HepG2 (cell line): ENCODE measurements at regions not wholly inside any gene's neighbourhood (a gene's known extent, or its start where the extent isn't known, plus 50 kb on each side); places are given as distances from the start of the nearest gene placed in this dataset.

Source experiments
- ATAC-seq: fragments of 200-7000 bp; cut with Tn5 transposase; 3 replicates; pipeline ENCODE4 v1.9.1; 2020; ENCODE audit warnings: mild to moderate bottlenecking, moderate library complexity
- BruUV-seq: library from RNA; stranded (reverse); fragments of 400-500 nt; replicated peaks from 2 replicates; lab custom pipeline; 2021; lab: Mats Ljungman, UMichigan
- CTCF ChIA-PET: fragments of 300-600 bp; formaldehyde crosslinking; extraction: SDS; loops from one replicate; lab custom pipeline; 2021; ENCODE audit warnings: low total read pairs, inconsistent platforms, low intra/inter-chr PET ratio; lab: Yijun Ruan, JAX
- POLR2A ChIA-PET: fragments of 350-600 bp; sonication (Branson Sonifier 250); formaldehyde crosslinking; loops from one replicate; lab custom pipeline; 2020; ENCODE audit warnings: antibody characterized with exemption, inconsistent platforms; lab: Yijun Ruan, JAX
- DNase-seq: peaks from one replicate; pipeline ENCODE4 v3.0.0-alpha.2; 2015; ENCODE audit warnings: low spot score
- FAIRE-seq: peaks from 3 replicates; lab custom pipeline; 2011; peaks lifted over from hg19 to GRCh38; lab: Jason Lieb, UNC
- H2AFZ ChIP-seq: one replicate; pipeline ENCODE4 v1.6.1; 2011; ENCODE audit warnings: low read length, inconsistent platforms
- H3K27ac ChIP-seq: fragments of 300-600 bp; 3 replicates; pipeline ENCODE4 v1.8.0; 2011; ENCODE audit warnings: mixed run types, mild to moderate bottlenecking, mixed read lengths, low read length, inconsistent platforms; ENCODE audit not compliant: insufficient read depth; ENCODE audit errors: extremely low read length
- H3K27me3 ChIP-seq, 2 experiments: fragments of 200-600 bp in 1 of 2; 2 replicates in 1 of 2; 3 replicates in 1 of 2; pipeline versions ENCODE4 v1.6.0 to v1.8.0; 2011; ENCODE audit warnings: low read length in 2 of 2, mild to moderate bottlenecking in 2 of 2, moderate library complexity in 2 of 2, inconsistent platforms in 1 of 2; ENCODE audit not compliant: insufficient read depth in 2 of 2, control insufficient read depth in 1 of 2
- H3K36me3 ChIP-seq, 2 experiments: fragments of 200-600 bp in 1 of 2; replicated peaks in 1 of 2; 2 replicates in 1 of 2; 3 replicates in 1 of 2; pipeline versions ENCODE4 v1.5.1 to v1.8.0; 2011; ENCODE audit warnings: low read length in 2 of 2, inconsistent platforms in 1 of 2; ENCODE audit not compliant: insufficient read depth in 2 of 2, control insufficient read depth in 1 of 2
- H3K4me1 ChIP-seq: 2 replicates; pipeline ENCODE4 v1.5.1; 2012; ENCODE audit warnings: low read length, inconsistent platforms; ENCODE audit not compliant: insufficient read depth
- H3K4me2 ChIP-seq: 2 replicates; pipeline ENCODE4 v1.6.0; 2011; ENCODE audit warnings: low read depth, low read length, inconsistent platforms
- H3K4me3 ChIP-seq, 3 experiments: fragments of 200-600 bp in 1 of 3; sonication (generic), shearing (Covaris generic) in 1 of 3; replicated peaks in 1 of 3; 2 replicates each; pipeline ENCODE4 v1.5.1; 2011 to 2016; ENCODE audit warnings: low read length in 3 of 3, inconsistent platforms in 2 of 3, low read depth in 2 of 3, mild to moderate bottlenecking in 2 of 3, control low read depth in 1 of 3, mixed read lengths in 1 of 3; ENCODE audit not compliant: insufficient read depth in 1 of 3
- H3K79me2 ChIP-seq: one replicate; pipeline ENCODE4 v1.6.1; 2011; ENCODE audit warnings: low read length, inconsistent platforms; ENCODE audit not compliant: insufficient read depth
- H3K9ac ChIP-seq: 2 replicates; pipeline ENCODE4 v1.6.0; 2011; ENCODE audit warnings: mild to moderate bottlenecking, low read depth, low read length, inconsistent platforms; ENCODE audit not compliant: insufficient read depth
- H3K9me3 ChIP-seq: 2 replicates; pipeline ENCODE4 v1.5.1; 2012; ENCODE audit warnings: mild to moderate bottlenecking, low read length
- H4K20me1 ChIP-seq: 2 replicates; pipeline ENCODE4 v1.6.0; 2011; ENCODE audit warnings: inconsistent platforms, mild to moderate bottlenecking, low read length, moderate library complexity; ENCODE audit not compliant: insufficient read depth
- CEBPG ChIP-seq: IDR thresholded peaks from 2 replicates; pipeline ENCODE4 v1.6.1; 2016
- DR1 ChIP-seq: sonication (generic); formaldehyde crosslinking; IDR thresholded peaks from 2 replicates; pipeline ENCODE4 v1.8.0; 2021; ENCODE audit warnings: mild to moderate bottlenecking, missing genetic modification reagents, inconsistent platforms
- FOXK2 ChIP-seq: fragments of 450-650 bp; IDR thresholded peaks from 2 replicates; pipeline ENCODE4 v1.6.1; 2016
- IRF2 ChIP-seq: IDR thresholded peaks from 2 replicates; pipeline ENCODE4 v1.6.1; 2018; ENCODE audit warnings: missing genetic modification reagents, missing compliant biosample characterization
- KDM4B ChIP-seq: sonication (generic); formaldehyde crosslinking; IDR thresholded peaks from 2 replicates; pipeline ENCODE4 v1.4.0; 2020; ENCODE audit warnings: missing genetic modification reagents
- MATR3 ChIP-seq: sonication (generic); formaldehyde crosslinking; IDR thresholded peaks from 2 replicates; pipeline ENCODE4 v1.4.0; 2020; ENCODE audit warnings: missing genetic modification reagents
- MBNL3 ChIP-seq: fragments of 250-450 bp; sonication (Bioruptor Pico); conservative IDR thresholded peaks from 2 replicates; pipeline ENCODE4 v1.8.0; 2022; ENCODE audit warnings: mild to moderate bottlenecking, inconsistent platforms
- MEF2D ChIP-seq: sonication (generic); formaldehyde crosslinking; IDR thresholded peaks from 2 replicates; pipeline ENCODE4 v1.5.1; 2020; ENCODE audit warnings: mild to moderate bottlenecking, missing genetic modification reagents
- NAIF1 ChIP-seq: sonication (generic); formaldehyde crosslinking; IDR thresholded peaks from 2 replicates; pipeline ENCODE4 v1.5.0; 2020; ENCODE audit warnings: mild to moderate bottlenecking, missing genetic modification reagents, borderline replicate concordance
- NRL ChIP-seq: sonication (generic); formaldehyde crosslinking; IDR thresholded peaks from 2 replicates; pipeline ENCODE4 v1.5.0; 2020; ENCODE audit warnings: missing genetic modification reagents, mild to moderate bottlenecking, moderate library complexity, borderline replicate concordance
- PRMT3 ChIP-seq: sonication (generic); formaldehyde crosslinking; IDR thresholded peaks from 2 replicates; pipeline ENCODE4 v1.8.1; 2022; ENCODE audit warnings: low read depth, mild to moderate bottlenecking, moderate library complexity, missing genetic modification reagents, borderline replicate concordance
- ZFP82 ChIP-seq: sonication (generic); formaldehyde crosslinking; IDR thresholded peaks from 2 replicates; pipeline ENCODE4 v1.5.1; 2020; ENCODE audit warnings: mild to moderate bottlenecking, missing genetic modification reagents, borderline replicate concordance
- ZKSCAN1 ChIP-seq: fragments of 150-350 bp; IDR thresholded peaks from 2 replicates; pipeline ENCODE4 v1.6.1; 2014; ENCODE audit warnings: low read length
- ZNF354B ChIP-seq: sonication (generic); formaldehyde crosslinking; IDR thresholded peaks from 2 replicates; pipeline ENCODE4 v1.8.0; 2022; ENCODE audit warnings: mild to moderate bottlenecking, missing genetic modification reagents
- ZNF589 ChIP-seq: sonication (generic); formaldehyde crosslinking; conservative IDR thresholded peaks from 2 replicates; pipeline ENCODE4 v1.8.0; 2022; ENCODE audit warnings: mild to moderate bottlenecking, moderate library complexity, missing genetic modification reagents
- WGBS: methylation state at CpG from one replicate; pipeline ENCODE4 v1.1.6; 2017; ENCODE audit warnings: low lambda C conversion rate; 5-methylcytosine and 5-hydroxymethylcytosine counted together
- in situ Hi-C: cut with HindIII; loops from 2 replicates; pipeline ENCODE4 v1.10.0; 2017; ENCODE audit warnings: low pct_unique_long_range_greater_than_20kb; ENCODE audit not compliant: extremely low pct_ligation_motif_present
- intact Hi-C: fragments of 100-400 bp; cut with micrococcal nuclease; formaldehyde crosslinking; loops from one replicate; pipeline ENCODE4 v1.10.0; 2022; ENCODE audit not compliant: unreplicated experiment
- TF ChIP-seq, protein P1 (sequence below): IDR thresholded peaks from 2 replicates; pipeline ENCODE4 v1.6.1; 2016; ENCODE audit warnings: mild to moderate bottlenecking, missing biosample characterization, missing genetic modification reagents
- TF ChIP-seq, protein P2 (sequence below): IDR thresholded peaks from 2 replicates; pipeline ENCODE4 v1.6.1; 2016; ENCODE audit warnings: mild to moderate bottlenecking
- TF ChIP-seq, protein P3 (sequence below): sonication (generic); formaldehyde crosslinking; IDR thresholded peaks from 2 replicates; pipeline ENCODE4 v1.5.0; 2020; ENCODE audit warnings: missing genetic modification reagents
- TF ChIP-seq, protein P4 (sequence below): sonication (generic); formaldehyde crosslinking; IDR thresholded peaks from 2 replicates; pipeline ENCODE4 v1.5.0; 2020; ENCODE audit warnings: mild to moderate bottlenecking, missing genetic modification reagents, moderate library complexity

DNA sequence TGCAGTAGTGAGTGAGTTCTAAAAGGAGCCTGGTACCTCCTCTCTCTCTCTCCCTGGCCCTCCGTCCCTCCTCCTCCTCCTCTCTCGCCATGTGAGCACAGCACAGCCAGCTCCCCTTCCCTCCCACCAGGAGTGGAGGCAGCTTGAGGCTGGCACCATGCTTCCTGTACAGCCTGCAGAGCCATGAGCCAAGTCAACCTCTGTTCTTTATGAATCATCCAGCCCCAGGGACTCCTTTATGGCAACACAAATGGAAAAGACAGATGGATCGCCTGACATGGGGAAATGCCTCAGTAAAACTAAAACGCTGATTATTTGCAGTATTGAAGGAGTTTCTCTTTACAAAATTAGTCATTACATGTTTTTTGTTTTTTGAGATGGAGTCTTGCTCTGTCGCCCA is 233.7 kb upstream of the ARID1B start:
- POLR2A ChIA-PET = no interaction called here
- no peaks in the 10 kb centered on the region for H4K20me1 ChIP-seq
- TF ChIP-seq, protein P1, sequence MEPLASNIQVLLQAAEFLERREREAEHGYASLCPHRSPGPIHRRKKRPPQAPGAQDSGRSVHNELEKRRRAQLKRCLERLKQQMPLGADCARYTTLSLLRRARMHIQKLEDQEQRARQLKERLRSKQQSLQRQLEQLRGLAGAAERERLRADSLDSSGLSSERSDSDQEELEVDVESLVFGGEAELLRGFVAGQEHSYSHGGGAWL (CRISPR knock-in tag) = no peak
- no peak for TF ChIP-seq ZNF354B (CRISPR knock-in tag)
- no peak for TF ChIP-seq NAIF1 (CRISPR knock-in tag)
- no peak for TF ChIP-seq NRL (CRISPR knock-in tag)
- no peak for TF ChIP-seq FOXK2
- TF ChIP-seq, protein P2, sequence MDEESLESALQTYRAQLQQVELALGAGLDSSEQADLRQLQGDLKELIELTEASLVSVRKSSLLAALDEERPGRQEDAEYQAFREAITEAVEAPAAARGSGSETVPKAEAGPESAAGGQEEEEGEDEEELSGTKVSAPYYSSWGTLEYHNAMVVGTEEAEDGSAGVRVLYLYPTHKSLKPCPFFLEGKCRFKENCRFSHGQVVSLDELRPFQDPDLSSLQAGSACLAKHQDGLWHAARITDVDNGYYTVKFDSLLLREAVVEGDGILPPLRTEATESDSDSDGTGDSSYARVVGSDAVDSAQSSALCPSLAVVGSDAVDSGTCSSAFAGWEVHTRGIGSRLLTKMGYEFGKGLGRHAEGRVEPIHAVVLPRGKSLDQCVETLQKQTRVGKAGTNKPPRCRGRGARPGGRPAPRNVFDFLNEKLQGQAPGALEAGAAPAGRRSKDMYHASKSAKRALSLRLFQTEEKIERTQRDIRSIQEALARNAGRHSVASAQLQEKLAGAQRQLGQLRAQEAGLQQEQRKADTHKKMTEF (CRISPR knock-in tag) = no peak
- TF ChIP-seq IRF2 = no peak
- TF ChIP-seq DR1 (CRISPR knock-in tag) = no peak
- no peak for TF ChIP-seq ZNF589 (CRISPR knock-in tag)
- no peak for TF ChIP-seq PRMT3 (CRISPR knock-in tag)
- TF ChIP-seq MATR3 = no peak
- TF ChIP-seq, protein P3, sequence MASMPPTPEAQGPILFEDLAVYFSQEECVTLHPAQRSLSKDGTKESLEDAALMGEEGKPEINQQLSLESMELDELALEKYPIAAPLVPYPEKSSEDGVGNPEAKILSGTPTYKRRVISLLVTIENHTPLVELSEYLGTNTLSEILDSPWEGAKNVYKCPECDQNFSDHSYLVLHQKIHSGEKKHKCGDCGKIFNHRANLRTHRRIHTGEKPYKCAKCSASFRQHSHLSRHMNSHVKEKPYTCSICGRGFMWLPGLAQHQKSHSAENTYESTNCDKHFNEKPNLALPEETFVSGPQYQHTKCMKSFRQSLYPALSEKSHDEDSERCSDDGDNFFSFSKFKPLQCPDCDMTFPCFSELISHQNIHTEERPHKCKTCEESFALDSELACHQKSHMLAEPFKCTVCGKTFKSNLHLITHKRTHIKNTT = no peak
- no peak for TF ChIP-seq KDM4B
- TF ChIP-seq MEF2D (CRISPR knock-in tag) = no peak
- no peak for TF ChIP-seq CEBPG (CRISPR knock-in tag)
- TF ChIP-seq ZKSCAN1 = no peak
- TF ChIP-seq, protein P4, sequence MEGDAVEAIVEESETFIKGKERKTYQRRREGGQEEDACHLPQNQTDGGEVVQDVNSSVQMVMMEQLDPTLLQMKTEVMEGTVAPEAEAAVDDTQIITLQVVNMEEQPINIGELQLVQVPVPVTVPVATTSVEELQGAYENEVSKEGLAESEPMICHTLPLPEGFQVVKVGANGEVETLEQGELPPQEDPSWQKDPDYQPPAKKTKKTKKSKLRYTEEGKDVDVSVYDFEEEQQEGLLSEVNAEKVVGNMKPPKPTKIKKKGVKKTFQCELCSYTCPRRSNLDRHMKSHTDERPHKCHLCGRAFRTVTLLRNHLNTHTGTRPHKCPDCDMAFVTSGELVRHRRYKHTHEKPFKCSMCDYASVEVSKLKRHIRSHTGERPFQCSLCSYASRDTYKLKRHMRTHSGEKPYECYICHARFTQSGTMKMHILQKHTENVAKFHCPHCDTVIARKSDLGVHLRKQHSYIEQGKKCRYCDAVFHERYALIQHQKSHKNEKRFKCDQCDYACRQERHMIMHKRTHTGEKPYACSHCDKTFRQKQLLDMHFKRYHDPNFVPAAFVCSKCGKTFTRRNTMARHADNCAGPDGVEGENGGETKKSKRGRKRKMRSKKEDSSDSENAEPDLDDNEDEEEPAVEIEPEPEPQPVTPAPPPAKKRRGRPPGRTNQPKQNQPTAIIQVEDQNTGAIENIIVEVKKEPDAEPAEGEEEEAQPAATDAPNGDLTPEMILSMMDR (CRISPR knock-in tag) = no peak
- TF ChIP-seq MBNL3 (CRISPR knock-in tag) = no peak
- TF ChIP-seq ZFP82 = no peak
- H3K4me3 ChIP-seq = no peak overlapping the region
- H3K9ac ChIP-seq = no peak overlapping the region
- ATAC-seq (no peak), FAIRE-seq (no peak), DNase-seq (no peak)
- no peak overlapping the region for H2AFZ ChIP-seq
- no peak overlapping the region for H3K27ac ChIP-seq
- no peaks in the 10 kb centered on the region for H3K79me2 ChIP-seq
- H3K4me2 ChIP-seq = no peak overlapping the region
- BruUV-seq = no TSS peak
- in situ Hi-C loops (no loop called here), intact Hi-C loops (no loop called here)
- H3K9me3 ChIP-seq = no peaks in the 10 kb centered on the region
- 31% methylated on average over 5 of the region's 5 CpGs for WGBS
- CTCF ChIA-PET = no interaction called here
- no peaks in the 10 kb centered on the region for H3K4me1 ChIP-seq
- no peaks in the 10 kb centered on the region for H3K36me3 ChIP-seq
- peaks cover 2 to 52% of the 10 kb centered on the region in 2 experiments; a peak in 3 of 5 replicates for H3K27me3 ChIP-seq
